ENCODE measurements at regions not wholly inside any gene's neighbourhood (a gene's known extent, or its start where the extent isn't known, plus 50 kb on each side); places are given as distances from the start of the nearest gene placed in this dataset.
"Not testable (repeated sequence)": the region's sequence is repeated elsewhere in the genome, so short reads cannot be mapped to it uniquely, and the experiment has no call there.

DNA sequence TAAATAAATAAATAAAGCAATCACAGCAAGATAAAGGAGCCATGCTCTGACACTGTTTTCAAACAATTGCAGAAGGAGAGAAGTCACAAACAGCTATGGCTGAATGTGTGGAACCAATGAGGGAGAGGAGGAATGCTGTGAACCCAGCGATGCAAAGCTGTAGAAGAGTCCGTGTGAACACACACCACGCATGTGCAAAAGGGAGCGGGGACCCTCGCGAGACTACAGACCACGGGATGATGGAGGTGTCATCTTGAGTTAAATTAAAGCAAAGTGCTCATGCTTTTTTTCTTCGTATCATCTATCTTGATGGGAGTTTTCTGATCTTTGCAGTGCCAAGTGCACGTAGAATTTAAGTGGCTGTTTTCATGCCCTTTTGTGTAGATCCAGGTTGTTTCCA is 123.8 kb upstream of the CDH5 start:
- H3K27ac Mint-ChIP-seq, result no peak overlapping the region
- H3K9me3 Mint-ChIP-seq, result peaks cover 22% of the 10 kb centered on the region
- H3K4me1 Mint-ChIP-seq, result peaks cover 6% of the 10 kb centered on the region
- no peak overlapping the region for H3K4me3 Mint-ChIP-seq
- no peaks in the 10 kb centered on the region for H3K36me3 Mint-ChIP-seq (ENCODE audit: low read depth)
- peaks cover 11% of the 10 kb centered on the region for H3K27me3 Mint-ChIP-seq (ENCODE audit: low read depth, poor library complexity)
- DNase-seq, result no peak
- TF ChIP-seq, protein P1, sequence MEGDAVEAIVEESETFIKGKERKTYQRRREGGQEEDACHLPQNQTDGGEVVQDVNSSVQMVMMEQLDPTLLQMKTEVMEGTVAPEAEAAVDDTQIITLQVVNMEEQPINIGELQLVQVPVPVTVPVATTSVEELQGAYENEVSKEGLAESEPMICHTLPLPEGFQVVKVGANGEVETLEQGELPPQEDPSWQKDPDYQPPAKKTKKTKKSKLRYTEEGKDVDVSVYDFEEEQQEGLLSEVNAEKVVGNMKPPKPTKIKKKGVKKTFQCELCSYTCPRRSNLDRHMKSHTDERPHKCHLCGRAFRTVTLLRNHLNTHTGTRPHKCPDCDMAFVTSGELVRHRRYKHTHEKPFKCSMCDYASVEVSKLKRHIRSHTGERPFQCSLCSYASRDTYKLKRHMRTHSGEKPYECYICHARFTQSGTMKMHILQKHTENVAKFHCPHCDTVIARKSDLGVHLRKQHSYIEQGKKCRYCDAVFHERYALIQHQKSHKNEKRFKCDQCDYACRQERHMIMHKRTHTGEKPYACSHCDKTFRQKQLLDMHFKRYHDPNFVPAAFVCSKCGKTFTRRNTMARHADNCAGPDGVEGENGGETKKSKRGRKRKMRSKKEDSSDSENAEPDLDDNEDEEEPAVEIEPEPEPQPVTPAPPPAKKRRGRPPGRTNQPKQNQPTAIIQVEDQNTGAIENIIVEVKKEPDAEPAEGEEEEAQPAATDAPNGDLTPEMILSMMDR (IDR thresholded peaks at IDR 0.05), result no peak

DNA sequence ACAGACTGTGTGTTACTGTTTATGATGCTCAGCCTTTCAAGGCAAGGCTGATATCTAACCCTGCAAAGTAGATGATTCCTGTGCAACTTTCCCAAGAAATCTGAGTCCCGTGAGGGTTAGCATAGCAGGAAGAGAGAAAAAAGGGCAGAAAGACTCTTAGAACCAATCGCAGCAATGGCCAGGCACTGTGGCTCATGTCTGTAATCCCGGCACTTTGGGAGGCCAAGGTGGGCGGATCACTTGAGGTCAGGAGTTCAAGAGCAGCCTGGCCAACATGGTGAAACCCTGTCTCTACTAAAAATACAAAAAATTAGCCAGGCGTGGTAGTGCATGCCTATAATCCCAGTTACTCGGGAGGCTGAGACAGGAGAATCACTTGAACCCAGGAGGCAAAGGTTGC is 124.3 kb upstream of the CDH5 start:
- not testable (repeated sequence) for H3K27ac Mint-ChIP-seq; H3K4me3 Mint-ChIP-seq; H3K36me3 Mint-ChIP-seq (ENCODE audit: low read depth); H3K4me1 Mint-ChIP-seq; DNase-seq
- Mint-ChIP-seq H3K27me3 (ENCODE audit: low read depth, poor library complexity) (peaks cover 11% of the 10 kb centered on the region), H3K9me3 (peaks cover 22% of the 10 kb centered on the region)

DNA sequence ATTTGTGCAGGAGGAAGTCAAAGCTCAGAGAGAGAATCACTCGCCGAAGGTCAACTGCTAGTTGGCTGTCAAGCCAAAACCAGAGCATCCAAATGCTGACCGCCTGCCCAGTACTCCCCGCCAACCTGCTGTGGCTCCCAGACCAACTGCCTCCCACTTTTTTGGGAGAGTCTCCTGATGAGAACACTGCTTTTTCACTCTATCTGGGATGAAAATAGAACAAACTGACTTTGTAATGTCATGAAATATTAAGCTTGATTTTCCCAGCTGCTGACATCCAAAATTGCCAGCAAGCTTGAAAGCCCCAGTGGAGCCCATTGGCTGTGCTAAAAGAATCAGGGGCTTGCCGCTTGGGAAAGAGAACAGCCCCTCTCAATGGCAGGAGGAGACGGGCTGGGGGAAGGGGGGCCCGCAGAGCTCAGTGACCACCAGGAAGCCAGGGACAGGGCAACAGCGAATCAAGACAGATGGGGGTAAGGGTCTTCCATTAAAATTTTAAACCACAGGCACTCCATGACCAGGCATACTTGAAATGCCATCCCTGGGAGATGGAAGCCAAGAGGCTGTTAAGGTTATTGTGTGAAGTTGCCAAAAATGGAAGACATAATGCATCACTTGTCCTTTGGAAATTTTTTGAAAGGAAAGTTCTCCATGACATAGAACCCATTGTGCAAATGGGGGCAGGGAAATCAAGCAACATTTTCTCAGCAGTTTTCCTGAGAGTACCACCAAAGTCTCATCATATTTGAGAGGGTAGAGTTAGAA is 125.7 kb upstream of the CDH5 start:
- Mint-ChIP-seq H3K4me1 (no peaks in the 10 kb centered on the region), H3K9me3 (peaks cover 22% of the 10 kb centered on the region), H3K4me3 (no peak overlapping the region), H3K36me3 (ENCODE audit: low read depth) (no peaks in the 10 kb centered on the region), H3K27ac (no peak overlapping the region), H3K27me3 (ENCODE audit: low read depth, poor library complexity) (peaks cover 14% of the 10 kb centered on the region)
- TF ChIP-seq, protein P1 (IDR thresholded peaks at IDR 0.05), result no peak
- DNase-seq, result no peak

DNA sequence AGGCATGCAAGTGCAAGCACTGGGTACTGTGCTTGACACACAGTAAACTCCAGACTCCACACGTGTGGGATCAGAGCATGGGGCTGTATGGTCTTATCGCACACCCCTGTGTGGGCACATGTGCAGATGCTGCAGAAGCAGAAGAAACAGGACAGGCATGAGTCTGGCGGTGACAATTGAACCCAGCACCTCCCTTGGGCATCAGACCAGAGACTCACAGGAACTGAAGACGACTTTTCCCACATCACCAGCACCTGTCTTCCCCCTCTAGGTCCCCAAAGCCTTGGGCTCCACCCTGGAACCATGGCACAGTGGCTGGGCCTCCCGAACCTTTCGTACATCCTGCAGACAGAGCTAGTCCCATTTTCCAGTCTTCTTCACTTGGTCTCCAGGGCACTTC is 126.4 kb upstream of the CDH5 start:
- Mint-ChIP-seq H3K4me1 (no peaks in the 10 kb centered on the region), H3K27me3 (ENCODE audit: low read depth, poor library complexity) (peaks cover 21% of the 10 kb centered on the region)
- TF ChIP-seq, protein P1 (IDR thresholded peaks at IDR 0.05), result no peak

DNA sequence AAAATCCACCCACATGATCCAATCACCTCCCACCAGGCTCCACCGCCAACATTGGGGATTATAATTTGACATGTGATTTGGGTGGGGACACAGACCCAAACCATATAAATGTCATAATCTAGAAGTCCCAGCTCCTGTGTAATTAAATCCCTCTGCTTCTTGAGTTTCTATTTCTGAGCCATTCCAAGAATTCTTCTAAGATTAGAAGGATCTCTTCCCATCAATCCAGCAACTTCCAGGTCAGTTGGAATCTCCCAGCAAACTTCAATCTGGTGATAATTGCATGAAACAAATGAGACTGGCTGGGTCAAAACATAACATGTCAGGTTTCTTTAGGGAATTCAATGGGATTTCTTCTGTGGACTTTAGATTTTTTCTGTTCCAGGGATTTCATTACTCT is 127.8 kb upstream of the CDH5 start:
- Mint-ChIP-seq H3K27ac (no peak overlapping the region), H3K4me3 (no peak overlapping the region), H3K4me1 (peaks cover 2% of the 10 kb centered on the region), H3K9me3 (peaks cover 22% of the 10 kb centered on the region), H3K36me3 (ENCODE audit: low read depth) (no peaks in the 10 kb centered on the region), H3K27me3 (ENCODE audit: low read depth, poor library complexity) (peaks cover 24% of the 10 kb centered on the region)
- no peak for DNase-seq
- TF ChIP-seq, protein P1 (IDR thresholded peaks at IDR 0.05), result no peak

More for the DNA sequence above, 126.4 kb upstream of the CDH5 start:
- H3K27ac Mint-ChIP-seq, result peak overlapping the region; percentile 54
- H3K36me3 Mint-ChIP-seq (ENCODE audit: low read depth), result no peaks in the 10 kb centered on the region
- no peak for DNase-seq
- H3K4me3 Mint-ChIP-seq, result no peak overlapping the region
- H3K9me3 Mint-ChIP-seq, result peaks cover 22% of the 10 kb centered on the region

DNA sequence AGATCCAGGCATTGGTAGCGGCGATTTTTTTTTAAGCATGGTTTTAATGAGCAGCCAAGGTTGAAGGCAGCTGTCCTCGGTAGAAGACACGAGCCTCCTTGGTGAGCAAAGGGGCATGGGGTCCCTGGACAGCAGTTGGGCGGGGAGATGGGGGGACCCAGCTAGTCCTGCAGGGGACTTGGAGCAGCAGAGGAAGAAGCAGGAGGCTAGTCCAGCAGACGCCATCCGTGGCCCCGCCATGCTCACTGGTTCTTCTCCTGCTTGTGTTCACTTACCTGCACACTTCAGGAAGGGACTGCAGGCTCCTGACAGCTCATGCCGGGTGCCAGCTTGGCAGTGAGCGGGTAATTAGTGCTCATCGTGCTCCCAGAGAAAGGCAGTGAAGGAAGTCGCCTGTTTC is 130.2 kb upstream of the CDH5 start:
- H3K36me3 Mint-ChIP-seq (ENCODE audit: low read depth), result no peaks in the 10 kb centered on the region
- peaks cover 19% of the 10 kb centered on the region for H3K27me3 Mint-ChIP-seq (ENCODE audit: low read depth, poor library complexity)
- H3K4me3 Mint-ChIP-seq, result no peak overlapping the region
- DNase-seq, result no peak
- no peak overlapping the region for H3K27ac Mint-ChIP-seq
- peaks cover 16% of the 10 kb centered on the region for H3K4me1 Mint-ChIP-seq
- peaks cover 22% of the 10 kb centered on the region for H3K9me3 Mint-ChIP-seq
- TF ChIP-seq, protein P1 (IDR thresholded peaks at IDR 0.05), result no peak
